ENCODE measurements at regions not wholly inside any gene's neighbourhood (a gene's known extent, or its start where the extent isn't known, plus 50 kb on each side); places are given as distances from the start of the nearest gene placed in this dataset.

- no peak overlapping the region for H3K27ac Mint-ChIP-seq
- H3K36me3 Mint-ChIP-seq (ENCODE audit: low read depth) = no peaks in the 10 kb centered on the region
- H3K9me3 Mint-ChIP-seq = peaks cover 3% of the 10 kb centered on the region
- no peak for TF ChIP-seq CTCF (IDR thresholded peaks at IDR 0.05)
- H3K4me3 Mint-ChIP-seq = no peak overlapping the region
- peaks cover 4% of the 10 kb centered on the region for H3K27me3 Mint-ChIP-seq (ENCODE audit: low read depth, poor library complexity)
- no peak for DNase-seq
- H3K4me1 Mint-ChIP-seq = peaks cover 48% of the 10 kb centered on the region
These were observed 108.2 kb upstream of the MED13L start for GRCh38 chr12:116385486-116386217.

- H3K27ac Mint-ChIP-seq = no peak overlapping the region
- H3K36me3 Mint-ChIP-seq (ENCODE audit: low read depth) = no peaks in the 10 kb centered on the region
- DNase-seq = no peak
- H3K9me3 Mint-ChIP-seq = peaks cover 14% of the 10 kb centered on the region
- H3K27me3 Mint-ChIP-seq (ENCODE audit: low read depth, poor library complexity) = peaks cover 16% of the 10 kb centered on the region
- H3K4me1 Mint-ChIP-seq = peaks cover 14% of the 10 kb centered on the region
- TF ChIP-seq CTCF (IDR thresholded peaks at IDR 0.05) = no peak
- no peak overlapping the region for H3K4me3 Mint-ChIP-seq
These were observed 111.8 kb upstream of the MED13L start for GRCh38 chr12:116389326-116389725.

GRCh38 chr12:116389990-116390389 lies 112.5 kb upstream of the MED13L start:
- Mint-ChIP-seq H3K9me3 (peaks cover 15% of the 10 kb centered on the region), H3K27ac (no peak overlapping the region), H3K4me1 (peaks cover 7% of the 10 kb centered on the region), H3K4me3 (no peak overlapping the region), H3K36me3 (ENCODE audit: low read depth) (no peaks in the 10 kb centered on the region), H3K27me3 (ENCODE audit: low read depth, poor library complexity) (peaks cover 21% of the 10 kb centered on the region)
- no peak for DNase-seq
- TF ChIP-seq CTCF (IDR thresholded peaks at IDR 0.05) = no peak

- Mint-ChIP-seq H3K4me1 (peaks cover 4% of the 10 kb centered on the region), H3K27me3 (ENCODE audit: low read depth, poor library complexity) (peaks cover 22% of the 10 kb centered on the region), H3K36me3 (ENCODE audit: low read depth) (no peaks in the 10 kb centered on the region), H3K27ac (no peak overlapping the region), H3K9me3 (peaks cover 17% of the 10 kb centered on the region), H3K4me3 (no peak overlapping the region)
- no peak for DNase-seq
- no peak for TF ChIP-seq CTCF (IDR thresholded peaks at IDR 0.05)
These were observed 113.2 kb upstream of the MED13L start for GRCh38 chr12:116390401-116391335.

- no peak overlapping the region for H3K4me3 Mint-ChIP-seq
- H3K27me3 Mint-ChIP-seq (ENCODE audit: low read depth, poor library complexity) = peaks cover 22% of the 10 kb centered on the region
- DNase-seq = no peak
- TF ChIP-seq CTCF (IDR thresholded peaks at IDR 0.05) = no peak
- peaks cover 19% of the 10 kb centered on the region for H3K9me3 Mint-ChIP-seq
- no peak overlapping the region for H3K27ac Mint-ChIP-seq
- H3K36me3 Mint-ChIP-seq (ENCODE audit: low read depth) = no peaks in the 10 kb centered on the region
- H3K4me1 Mint-ChIP-seq = no peaks in the 10 kb centered on the region
These were observed 114.0 kb upstream of the MED13L start for GRCh38 chr12:116391501-116391900.
